ENCODE measurements at regions not wholly inside any gene's neighbourhood (a gene's known extent, or its start where the extent isn't known, plus 50 kb on each side); places are given as distances from the start of the nearest gene placed in this dataset.

DNA sequence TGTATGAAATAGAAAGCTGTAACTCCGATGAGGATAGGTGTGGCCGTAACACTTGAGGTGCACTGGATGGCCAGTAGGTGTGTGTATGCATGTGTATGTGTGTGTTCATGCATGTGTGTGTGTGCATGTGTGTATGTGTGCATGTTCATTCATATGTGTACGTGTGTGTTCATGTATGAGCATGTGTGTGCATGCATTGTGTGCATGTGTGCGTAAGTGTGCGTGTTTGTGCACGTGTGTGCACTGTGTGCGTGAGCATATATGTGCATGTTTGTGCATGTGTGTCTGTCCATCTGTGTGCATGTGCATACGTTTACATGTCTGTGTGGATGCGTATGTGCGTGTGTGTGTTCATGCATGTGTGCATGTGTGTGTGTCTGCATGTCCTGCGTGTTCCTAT, 145.5 kb downstream of the C16orf95 start:
- DNase-seq = no peak

DNA sequence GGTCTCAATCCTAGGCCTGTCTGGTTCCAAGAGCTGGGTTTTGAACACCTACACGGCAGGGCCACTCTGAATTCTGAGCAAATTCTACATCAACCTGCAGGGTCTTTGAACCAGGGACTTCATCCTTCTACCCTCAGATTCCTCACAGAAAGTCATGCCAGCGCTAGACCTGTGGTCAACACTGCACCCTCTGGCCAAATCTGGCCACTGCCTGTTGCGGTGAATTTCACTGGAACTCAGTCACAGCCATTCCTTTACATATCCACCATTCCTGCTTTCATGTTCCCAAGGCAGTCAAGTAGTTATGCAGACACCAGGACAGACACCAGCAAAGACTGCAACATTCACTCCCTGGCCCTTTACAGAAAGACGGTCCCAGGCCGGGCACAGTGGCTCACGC, 144.6 kb downstream of the C16orf95 start:
- no peak for DNase-seq

DNA sequence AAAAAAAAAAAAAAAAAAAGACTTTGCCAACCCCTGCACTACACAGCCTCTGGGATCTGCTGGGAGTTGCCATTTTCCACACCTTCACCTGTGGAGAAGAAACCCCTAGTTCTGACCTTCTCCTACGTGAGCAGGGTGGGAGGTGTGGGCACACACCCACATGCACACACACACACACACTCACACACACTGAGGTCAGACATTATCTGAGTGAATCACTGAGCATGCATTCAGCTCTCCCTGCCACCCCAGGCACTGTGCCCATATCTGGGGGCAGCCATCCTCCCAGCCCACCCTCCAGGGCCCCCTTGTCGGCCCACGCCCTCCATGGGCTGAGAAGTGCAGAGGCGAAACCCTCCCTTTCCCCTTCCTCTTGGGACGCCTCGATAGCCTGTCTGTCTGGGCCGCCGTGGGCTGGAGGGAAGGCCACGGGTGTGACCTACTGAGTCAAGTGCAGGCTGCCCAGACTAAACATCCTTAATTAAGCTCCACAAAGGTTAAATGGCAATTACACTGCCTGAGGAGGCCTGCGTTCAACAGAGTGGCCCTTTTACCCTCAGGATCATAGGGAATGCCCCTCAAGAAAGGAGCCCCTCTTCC, 143.8 kb downstream of the C16orf95 start:
- no peak for DNase-seq

DNA sequence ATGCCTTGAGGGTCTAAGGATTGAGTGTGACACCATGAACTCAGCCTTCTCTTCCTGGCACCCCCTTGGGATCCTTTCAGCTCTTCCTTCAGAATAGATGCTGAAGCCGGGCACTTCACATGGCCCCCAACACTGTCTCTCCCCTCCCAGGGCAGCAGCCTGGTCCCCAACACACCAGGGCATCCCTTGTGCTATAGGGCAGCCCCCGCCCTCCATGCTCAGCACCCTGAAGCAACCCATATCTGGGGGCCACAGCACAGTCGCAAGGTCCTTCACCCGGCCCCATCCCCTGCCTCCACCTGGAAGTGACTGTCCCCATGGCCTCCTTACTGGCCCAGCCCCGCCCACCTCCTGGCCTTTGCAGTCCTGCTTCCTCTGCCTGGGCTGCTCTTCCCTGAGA, 143.1 kb downstream of the C16orf95 start:
- DNase-seq = no peak

DNA sequence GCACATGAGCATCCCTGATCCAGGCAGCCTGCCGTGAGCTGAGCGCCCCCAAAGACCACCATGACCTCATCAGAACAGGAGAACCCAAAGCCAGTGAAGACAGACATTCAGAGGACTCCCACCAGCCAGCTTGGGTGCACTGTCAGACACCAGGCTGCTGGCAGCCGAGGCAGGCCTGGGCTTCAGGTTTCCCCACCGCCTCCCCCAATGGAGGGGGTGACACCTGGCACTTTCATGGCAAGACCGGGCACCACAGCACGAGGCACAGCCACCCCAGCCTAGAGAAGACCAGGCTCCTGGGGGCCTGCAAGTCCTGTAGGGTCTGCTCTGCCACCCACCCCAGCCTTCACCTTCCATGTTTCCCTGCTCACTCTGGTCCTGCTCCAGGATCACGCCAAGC, 140.5 kb downstream of the C16orf95 start:
- no peak for DNase-seq

DNA sequence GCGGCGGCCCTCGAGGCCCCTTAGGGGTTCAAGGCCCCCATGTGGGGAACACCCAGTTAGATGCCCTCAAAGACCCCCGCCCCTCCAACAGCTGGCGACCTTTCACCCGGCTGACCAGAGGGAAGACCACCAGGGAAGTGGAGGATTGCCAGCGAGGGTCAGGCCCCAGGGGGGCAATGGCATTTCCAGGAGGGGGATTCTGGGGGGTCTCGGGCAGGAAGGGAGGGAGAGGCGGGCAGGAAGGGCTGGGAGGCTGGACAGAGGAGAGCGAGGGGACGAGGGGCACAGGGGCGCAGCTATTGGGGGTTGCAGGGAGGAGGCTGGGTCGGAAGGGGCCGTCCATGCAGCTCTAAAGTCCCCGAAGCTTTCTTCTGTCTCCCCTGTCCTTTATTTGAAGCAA, 139.5 kb downstream of the C16orf95 start:
- DNase-seq = no peak

DNA sequence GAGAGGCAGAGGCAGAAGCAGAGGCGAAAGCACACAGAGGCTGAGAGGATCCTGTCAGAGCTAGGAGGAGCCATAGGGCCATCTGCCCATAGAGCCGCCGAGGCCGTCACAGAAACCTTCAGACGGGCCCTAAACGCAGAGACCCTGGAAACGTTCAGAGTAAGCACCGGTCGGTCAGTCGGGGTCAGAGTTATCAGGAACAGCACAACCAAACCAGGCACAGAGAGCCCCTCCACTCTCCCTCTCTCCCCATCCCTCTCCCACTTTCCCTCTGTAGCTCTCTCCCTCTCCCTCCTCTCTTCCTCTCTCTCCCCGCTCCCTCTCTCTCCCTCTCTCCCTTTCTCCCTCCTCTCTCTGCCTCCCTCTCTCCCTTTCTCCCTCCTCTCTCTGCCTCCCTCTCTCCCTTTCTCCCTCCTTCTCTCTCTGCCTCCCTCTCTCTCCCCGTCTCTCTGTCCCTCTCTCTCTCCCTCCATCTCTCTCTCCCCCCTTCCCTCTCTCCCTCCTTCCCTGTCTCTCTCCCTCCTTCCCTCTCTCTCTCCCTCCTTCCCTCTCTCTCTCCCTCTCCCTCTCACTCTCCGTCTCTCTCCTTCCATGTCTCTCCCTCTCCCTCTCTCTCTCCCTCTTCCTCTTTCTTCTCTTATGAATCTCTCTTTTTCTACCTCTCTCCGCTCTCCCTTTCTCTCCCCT, 138.9 kb downstream of the C16orf95 start:
- DNase-seq = no peak

DNA sequence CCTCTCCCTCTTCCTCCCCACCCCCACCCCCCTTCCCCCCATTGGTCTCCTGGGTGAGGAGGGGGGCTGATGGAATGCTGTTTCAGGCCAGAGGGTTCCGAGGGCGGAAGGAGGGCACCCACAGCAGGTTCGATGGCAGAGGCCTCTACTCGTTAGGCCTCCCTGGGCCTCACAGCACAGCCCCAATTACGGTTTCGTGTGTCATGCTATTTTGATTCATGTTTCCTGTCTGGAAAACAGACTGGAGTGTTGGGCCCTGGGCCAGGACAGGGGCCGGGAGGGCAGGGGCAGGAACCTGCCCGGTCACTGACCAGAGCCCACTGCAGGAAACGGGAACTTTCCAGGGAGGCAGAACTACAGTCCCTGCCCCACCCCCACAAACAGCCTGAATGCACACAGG, 138.2 kb downstream of the C16orf95 start:
- DNase-seq = no peak

DNA sequence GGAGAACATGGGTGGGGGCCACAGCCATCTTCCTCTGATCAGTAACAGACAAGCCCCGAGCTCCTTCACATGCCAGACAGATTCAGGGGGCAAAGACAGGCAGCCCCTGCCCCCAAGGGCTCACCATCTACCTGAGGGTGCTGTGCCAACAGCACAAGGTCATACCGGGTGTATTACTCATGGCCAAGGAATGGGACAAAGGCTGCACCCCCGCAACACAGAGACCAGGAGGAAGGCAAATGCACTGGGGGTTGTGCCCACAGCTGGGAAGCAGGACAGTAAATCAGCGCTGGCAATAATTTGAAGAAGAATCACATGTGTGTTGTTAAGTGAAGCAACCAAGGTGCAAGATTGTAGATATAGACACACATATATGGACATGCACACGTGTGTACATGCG, 137.1 kb downstream of the C16orf95 start:
- no peak for DNase-seq

DNA sequence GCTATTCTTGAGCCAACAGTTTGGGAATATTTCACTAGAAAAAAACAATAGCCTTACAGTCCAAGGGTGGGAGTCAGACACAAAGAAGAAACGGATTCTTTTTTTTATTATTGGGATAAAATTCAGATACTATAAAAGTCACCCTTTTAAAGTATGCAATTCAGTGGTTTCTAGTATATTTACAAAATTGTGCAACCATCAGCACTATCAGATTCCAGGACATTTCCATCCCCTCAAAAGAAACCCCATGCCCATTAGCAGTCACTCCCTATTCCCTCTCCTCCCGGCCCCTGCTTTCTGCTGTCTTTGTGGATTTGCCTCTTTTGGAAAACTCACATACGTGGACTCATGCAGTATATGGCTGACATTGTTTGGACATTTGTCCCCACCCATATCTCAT, 134.4 kb downstream of the C16orf95 start:
- DNase-seq = no peak

DNA sequence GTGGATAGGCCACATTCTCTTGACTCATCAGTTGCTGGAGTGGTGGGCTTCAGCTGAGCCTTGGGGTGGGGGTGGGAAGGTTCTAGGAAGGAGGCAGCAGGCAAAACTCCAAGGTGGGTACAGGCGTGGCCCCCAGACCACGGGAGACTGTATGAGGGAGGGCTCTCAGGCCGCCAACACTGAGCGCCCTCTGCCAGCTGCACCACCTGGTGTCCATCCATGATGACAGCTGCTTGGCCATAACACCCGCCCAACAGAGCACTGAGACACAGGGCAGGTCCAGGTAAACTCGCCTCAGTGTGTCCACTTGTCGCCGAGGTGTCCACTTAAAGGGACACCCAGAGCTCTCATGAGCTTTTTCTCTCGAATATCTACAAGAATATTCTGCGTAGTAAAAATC, 133.5 kb downstream of the C16orf95 start:
- DNase-seq = no peak

DNA sequence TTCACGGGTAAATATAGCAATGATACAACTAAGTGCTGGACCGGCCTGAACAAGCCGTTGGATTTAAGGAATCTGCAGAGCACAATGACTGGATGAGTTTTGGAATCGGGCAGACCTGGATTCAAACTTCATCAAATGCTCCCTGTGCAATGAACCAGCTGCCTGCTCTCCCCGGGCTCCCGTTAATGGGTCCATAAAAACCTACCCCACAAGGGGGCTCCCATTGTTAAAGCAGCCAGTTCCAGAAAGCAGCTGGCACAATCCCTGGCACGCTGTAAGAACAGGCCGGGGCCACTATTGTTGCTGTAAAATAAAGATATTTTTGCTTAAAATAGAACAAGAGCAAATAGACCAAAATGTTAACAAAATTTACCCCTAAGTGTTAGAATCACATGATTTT, 131.9 kb downstream of the C16orf95 start:
- DNase-seq = no peak

DNA sequence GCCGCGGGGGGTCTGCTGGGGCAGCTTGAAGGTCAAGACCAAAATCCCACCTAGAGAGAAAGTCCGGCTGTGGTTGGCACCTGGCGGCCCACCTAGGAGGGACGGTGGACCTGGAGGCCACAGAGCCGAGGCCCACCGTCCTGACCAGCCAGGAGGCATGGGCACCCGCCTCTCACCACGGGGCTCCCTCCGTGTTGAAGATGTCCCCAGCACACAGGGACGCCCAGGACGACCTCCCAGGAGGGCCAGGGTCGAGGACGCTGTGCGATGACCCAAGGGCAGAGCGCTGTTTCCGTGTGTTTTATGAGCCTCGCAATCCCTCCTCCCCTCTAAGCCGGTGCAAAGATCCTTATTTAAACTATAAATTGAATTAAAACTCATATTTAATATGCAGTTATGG, 131.2 kb downstream of the C16orf95 start:
- DNase-seq = no peak

DNA sequence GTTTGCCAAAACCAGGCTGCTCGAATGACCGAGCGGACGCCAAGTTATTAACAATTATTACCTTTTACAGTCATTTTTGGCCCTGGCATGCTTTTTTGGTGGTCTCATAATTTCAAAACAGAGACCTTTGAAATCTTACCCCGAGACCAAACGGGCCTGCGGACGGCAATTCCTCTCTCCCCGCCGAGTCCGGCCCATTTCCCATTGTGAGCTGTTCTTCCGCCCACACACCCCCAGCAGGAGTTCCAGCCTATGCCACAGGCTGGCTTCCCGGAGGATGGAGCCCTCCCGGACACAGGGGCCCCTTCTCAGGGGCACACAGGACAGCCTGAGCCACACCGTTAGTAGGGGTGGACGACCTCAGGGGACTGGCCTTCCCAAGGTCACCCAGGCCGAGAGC, 130.7 kb downstream of the C16orf95 start:
- DNase-seq = no peak

DNA sequence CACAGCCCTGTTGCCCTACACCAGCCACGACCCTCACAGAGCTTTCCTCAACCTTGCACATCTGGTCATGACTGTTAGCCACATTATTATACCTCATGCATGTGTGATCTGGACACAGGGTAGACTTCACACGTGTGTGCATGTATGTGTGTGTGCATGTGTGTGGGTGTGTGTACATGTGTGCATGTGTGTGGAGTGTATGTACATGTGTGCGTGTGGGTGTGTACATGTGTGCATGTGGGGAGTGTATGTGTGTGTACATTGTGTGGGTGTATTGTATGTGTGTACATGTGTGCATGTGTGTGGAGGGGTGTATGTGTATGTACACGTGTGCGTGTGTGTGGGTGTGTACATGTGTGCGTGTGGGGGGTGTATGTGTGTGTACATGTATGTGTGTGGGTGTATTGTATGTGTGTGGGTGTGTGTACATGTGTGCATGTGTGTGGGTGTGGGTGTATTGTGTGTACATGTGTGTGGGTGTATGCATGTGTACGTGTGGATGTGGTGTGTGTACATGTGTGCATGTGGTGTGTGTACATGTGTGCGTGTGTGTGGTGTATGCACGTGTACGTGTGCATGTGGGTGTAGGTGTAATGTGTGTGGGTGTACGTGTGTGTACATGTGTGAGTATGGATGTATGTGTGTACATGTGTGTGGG, 130.2 kb downstream of the C16orf95 start:
- DNase-seq = no peak

DNA sequence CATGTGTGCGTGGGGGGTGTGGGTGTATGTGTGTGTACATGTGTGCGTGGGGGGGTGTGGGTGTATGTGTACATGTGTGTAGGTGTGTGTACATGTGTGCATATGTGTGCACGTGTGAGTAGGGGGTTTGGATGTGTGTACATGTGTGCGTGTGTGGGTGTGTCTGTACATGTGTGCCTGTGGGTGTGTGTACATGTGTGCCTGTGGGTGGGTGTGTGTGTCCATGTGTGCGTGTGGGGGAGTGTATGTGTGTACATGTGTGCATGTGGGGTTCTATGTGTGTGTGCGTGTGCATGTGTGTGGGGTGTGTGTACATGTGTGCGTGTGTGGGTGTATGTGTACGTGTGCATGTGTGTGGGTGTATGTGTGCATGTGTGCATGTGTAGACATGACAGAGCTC, 129.1 kb downstream of the C16orf95 start:
- no peak for DNase-seq

DNA sequence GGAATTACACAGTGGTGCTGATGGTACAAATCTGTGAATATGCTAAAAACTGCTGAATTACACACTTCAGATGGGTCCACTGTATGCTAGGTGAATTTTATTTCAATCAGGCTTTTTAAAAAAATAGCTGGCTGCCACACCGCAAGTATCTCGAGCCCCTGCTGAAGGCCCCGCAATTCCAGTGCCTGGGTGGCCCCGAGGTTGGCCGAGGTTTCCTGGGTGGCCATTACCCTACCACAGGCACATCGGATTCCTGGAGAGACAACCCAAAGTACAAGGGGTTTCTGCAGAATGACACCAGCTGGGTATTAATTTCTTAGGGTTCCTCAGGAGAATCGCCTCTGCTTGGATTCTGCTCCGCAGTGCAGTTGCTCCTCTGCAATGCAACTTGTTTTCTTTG, 127.8 kb downstream of the C16orf95 start:
- DNase-seq = no peak

DNA sequence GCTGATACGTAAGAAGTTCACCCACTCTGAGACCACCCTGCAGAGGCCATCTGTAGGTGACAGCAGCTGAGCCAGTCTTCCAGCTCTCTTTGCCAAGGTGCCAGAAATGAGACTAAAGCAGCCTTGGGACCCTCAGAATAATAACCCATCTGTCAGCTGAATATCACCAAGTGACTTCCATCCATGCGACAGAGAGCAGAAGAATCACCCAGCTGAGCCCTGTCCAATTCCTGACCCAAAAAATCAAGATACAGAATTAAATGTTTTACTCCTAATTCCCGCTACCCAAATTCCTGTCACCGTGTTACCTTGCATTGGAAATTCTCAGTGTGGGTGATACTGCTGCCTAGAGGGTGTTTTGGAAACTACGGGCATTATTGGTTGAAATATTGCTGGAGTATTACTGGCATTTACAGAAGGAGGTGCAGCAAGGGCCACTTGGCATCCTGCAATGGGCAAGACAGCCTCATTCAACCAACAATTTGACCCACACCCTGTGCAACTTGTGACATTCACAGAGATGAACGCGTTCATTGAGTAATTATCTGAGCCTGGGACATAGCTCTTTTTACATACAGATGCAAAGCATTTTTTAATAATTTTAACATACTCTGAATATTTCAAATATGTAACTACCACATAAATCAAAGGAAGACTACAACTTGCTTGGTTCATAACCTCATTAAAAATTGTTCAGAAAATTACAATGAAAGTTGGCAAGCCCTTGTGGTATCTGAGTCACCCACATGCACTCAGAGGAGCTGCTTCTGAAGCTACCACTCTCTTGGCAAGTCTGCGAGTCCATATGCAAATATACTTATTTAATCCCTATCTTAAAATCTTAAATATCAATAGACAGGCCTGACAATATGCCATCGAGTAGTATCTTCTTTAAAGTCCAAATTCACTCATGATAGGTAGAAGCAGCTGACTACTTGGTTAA, 126.6 kb downstream of the C16orf95 start:
- DNase-seq = no peak

DNA sequence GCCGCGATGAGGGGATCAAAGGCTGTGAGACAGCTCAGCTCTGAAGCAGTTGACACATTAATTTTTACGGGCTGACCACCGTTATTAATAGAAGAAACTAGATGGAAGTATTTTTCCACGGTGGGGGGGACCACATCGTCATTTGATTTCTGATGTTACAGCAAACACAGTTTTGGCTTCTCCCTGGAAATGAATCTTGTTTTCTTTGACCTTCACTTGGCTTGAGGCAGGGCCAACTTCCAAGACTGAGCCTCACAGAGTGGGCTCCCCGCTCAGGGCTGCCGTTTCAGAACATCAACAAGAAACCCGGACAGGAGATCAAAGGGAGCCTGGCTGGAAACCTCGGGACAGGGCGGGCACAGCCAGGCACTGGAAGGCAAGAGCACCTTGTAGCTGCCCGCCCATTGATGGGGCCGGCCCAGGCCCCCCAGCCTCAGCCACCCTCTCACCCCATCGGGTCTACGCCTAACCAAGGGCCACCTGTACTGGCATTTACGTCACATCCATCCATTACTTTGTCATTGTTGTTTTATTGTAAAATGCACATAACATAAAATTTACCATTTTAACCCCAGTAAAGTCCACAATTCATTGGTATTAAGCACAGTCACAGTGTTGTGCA, 124.6 kb downstream of the C16orf95 start:
- DNase-seq = no peak

DNA sequence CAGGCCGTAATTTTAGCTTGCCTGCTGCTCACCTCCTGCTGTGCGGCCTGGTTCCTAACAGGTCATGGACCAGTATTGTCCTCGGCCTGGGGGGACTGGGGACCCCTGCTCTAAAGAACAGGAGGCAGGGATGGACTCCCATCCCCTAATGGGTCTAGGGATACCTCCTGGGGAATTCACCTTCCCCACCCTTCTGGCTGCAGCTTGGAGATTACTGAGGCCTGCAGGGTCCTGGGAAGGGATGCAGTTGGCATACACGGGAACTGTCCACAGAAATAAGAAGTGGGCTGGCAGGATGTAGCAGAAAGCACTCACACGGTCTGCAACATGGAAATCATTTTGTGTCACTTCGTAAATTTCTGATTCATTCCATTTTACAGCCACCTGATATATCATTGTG, 123.0 kb downstream of the C16orf95 start:
- DNase-seq = no peak

DNA sequence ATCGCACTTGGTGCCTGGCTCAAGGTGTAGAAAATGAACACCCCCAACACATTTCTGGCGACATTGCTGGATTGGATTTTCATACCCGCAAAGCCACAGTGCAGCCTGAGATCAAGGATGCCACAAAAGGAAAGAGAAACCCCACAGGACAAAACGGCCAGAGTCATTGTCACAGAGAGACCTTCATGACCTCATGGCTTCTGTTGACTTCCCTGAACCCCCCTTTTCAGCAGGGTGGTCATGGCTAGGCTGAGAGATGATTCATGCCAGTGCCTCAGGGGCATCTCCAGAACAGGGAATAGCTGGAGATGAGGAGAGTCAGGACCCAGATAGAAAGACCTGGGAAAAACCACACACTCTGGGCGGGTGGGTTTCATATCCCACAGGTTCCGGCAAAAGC, 122.0 kb downstream of the C16orf95 start:
- DNase-seq = no peak

DNA sequence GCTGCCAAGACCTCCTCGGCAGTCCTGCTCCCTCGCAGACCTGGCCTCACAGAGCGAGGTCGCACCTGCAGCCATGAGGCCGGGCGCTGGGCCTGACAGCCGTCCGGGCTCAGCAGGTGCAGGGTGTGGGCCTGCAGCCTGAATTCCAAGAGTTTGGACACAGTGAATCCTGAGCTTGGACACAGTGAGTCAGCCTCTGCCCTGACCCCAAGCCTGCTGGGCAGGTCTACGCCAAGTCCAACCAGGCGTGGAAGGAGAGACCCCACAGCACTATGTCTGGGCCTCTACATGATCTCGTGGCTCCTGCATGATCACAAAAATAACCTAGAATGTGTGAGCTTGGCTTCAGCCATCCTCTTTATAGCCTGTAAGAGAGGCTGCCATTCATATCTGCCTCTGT, 121.0 kb downstream of the C16orf95 start:
- DNase-seq = no peak

DNA sequence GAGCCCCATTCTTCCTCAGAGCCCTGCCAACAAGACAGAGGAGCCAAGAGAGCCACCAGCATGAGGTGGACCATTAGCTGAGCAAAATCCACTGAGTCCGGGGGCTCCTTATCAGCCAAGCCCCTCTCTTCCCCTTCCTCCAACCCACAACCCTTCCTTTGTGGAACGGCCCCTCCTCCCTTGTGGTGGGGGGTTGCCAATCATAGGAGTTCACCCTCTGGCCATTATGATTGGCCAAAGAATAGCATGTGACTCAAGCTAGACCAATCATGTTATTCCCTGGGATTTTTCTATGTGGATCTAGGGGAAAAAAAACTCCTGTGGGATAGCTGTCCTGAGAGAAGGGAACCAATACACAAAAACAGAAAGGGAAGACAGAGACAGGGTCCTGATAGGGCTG, 120.5 kb downstream of the C16orf95 start:
- DNase-seq = no peak
